DND-41 (cell line): ENCODE measurements at regions not wholly inside any gene's neighbourhood (a gene's known extent, or its start where the extent isn't known, plus 50 kb on each side); places are given as distances from the start of the nearest gene placed in this dataset.

Source experiments
- CTCF ChIP-seq: IDR thresholded peaks from 2 replicates; pipeline ENCODE4 v1.5.1; 2012; ENCODE audit warnings: borderline replicate concordance, low read length, moderate library complexity, mild to moderate bottlenecking; ENCODE audit not compliant: poor library complexity, severe bottlenecking; ENCODE audit errors: extremely low read depth
- EZH2 ChIP-seq: IDR thresholded peaks from 3 replicates; pipeline ENCODE4 v1.6.1; 2012; ENCODE audit warnings: borderline replicate concordance, low read depth, mild to moderate bottlenecking, moderate library complexity, low read length, inconsistent platforms; ENCODE audit not compliant: severe bottlenecking

- no peak for TF ChIP-seq CTCF
- TF ChIP-seq EZH2, result no peak
Measured at GRCh38 chr13:67369895-67370660, 139.9 kb upstream of the PCDH9 start.
